NCI-H2196 treated with DMSO at 0.1 percent for 48 hours (cell line): ENCODE measurements at regions not wholly inside any gene's neighbourhood (a gene's known extent, or its start where the extent isn't known, plus 50 kb on each side); places are given as distances from the start of the nearest gene placed in this dataset.
A peak's percentile ranks its signal among the peaks of the same experiment; 100 is the strongest.

Experiments used
- DNase-seq: peaks from one replicate; lab custom pipeline; 2025; ENCODE audit not compliant: unreplicated experiment; lab: John Stamatoyannopoulos, UW

DNA sequence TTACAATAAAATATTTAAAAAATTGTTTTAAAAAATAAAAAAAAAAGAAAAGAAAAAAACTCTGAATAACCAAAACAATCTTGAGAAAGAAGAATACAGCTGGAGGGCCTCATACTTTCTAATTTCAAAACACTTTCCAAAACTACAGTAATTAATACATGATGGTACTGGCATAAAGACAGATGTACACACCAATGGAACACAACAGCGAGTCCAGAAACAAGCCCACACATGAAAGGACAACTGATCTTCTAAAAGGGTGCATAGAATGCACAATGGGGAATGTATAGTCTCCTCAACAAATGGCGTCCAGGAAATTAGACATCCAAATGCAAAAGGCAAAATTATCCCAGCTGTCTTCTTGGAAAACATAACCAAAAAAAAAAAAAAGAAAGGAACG, 99.6 kb downstream of the LURAP1L start:
- DNase-seq = no peak

DNA sequence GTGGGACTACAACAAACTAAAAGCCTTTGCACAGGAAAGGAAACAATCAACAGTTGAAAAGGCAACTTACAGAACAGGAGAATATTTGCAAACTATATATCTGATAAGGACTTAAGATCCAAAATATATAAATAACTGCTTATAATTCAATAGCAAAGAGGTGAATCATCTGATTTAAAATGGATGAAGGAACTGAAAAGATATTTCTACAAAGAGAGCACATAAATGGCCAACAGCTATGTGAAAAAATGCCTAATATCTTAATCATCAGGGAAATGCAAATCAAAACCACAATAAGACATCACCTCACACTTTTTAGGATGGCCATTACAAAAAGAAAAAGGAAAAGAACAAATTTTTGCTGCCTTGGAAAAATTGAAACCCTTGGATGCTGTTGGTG, 100.4 kb downstream of the LURAP1L start:
- no peak for DNase-seq

GRCh38 chr9:12876872-12877271, 102.1 kb downstream of the LURAP1L start:
- DNase-seq = no peak

DNA sequence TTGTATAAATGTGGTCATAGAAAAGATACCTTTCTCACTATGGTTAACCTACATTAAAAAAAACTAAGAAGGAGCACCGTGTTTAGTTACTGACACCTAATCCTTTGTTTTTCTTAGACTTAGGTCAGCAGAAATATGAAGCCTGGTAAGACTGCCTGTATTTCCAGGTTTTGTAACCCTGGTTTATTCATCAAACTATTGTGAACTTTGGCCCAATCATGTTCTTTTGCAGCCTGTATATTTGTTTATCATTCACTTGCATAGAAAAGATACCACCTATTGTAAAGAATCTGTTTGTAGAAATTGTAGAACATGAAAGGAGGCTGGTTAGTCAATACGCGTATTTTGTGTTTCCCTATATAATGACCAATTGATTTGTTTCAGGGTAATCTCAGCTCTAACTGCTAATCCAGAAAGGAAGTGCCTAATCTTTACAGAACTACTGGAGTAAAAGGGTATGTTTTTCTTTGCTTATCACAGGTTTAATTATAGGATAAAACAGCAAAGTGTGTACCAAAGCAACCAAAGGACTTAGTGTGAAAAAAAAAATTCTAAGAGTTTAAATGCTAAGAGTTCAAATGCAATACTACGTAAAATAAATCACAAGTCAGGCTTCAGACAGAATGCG, 103.6 kb downstream of the LURAP1L start:
- peak; percentile 20 for DNase-seq

DNA sequence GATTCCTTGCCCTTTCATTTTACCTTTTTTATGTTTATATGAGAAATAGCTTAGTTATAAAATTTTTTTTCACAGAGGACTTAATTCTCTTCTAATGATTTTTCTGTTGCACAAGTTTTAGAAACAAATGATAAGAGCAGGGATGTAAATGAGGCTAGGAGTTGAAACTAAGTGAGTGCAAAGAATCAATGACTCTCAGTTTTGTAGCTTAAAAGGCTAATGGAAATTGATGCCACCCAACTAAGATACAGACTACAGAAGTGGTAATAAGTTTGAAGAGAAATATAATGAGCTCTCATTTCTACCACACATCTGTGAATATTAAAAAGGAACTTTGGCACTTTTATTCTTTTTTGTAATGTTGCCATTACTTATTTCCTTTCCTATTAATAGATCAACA, 105.1 kb downstream of the LURAP1L start:
- DNase-seq = no peak

- DNase-seq = no peak
Observed at GRCh38 chr9:12880406-12881015, 105.7 kb downstream of the LURAP1L start.

GRCh38 chr9:12882430-12882829, 107.6 kb downstream of the LURAP1L start:
- no peak for DNase-seq

- DNase-seq = peak; percentile 57
Observed at GRCh38 chr9:12884736-12885395, 110.0 kb downstream of the LURAP1L start.

DNA sequence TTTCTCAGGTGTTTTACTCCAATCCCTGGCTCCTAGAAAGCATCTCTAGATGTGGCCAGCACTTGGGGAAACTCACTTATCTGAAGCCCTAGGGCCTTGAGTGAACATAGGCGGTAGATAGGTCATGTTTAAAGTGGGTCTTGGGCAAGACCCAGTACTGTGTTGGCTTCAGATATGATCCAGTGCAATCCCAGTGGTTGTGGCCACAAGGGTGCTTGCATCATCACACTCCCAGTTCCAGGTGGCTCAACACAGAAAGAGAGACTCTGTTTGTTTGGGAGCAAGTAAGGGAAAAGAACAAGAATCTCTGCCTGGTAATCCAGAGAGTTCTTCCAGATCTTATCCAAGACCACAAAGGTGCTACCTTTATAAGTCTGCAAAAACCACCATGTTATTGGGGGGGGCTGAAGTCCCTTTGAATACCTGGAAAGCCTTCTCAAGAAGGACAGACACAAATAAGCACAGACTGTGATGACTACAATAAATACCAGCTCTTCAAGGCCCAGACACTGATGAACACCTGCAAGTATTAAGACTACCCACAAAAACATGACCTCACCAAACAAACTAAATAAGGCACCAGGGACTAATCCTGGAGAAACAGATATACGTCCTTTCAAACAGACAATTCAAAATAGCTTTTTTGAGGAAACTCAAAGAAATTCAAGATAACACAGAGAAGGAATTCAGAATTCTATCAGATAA, 114.7 kb downstream of the LURAP1L start:
- no peak for DNase-seq

- no peak for DNase-seq
Observed at GRCh38 chr9:12891588-12891987, 116.8 kb downstream of the LURAP1L start.

DNA sequence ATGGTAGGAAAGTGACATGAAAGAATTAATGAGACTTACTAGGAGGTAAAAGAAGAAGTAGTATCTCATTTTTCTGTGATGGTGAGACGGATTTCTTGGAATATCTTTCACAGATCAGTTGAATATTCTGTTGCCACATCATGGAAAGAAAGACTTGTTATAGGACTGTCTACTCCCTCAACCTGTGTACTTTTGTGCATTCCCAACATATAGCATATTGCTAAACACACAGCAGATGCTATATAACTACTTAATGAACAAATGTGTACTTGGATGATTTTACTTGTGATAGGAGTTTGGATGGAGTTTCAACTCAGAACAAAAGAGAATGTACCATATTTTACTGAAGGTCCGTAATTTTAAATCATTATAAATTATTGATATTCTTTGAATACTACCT, 128.5 kb downstream of the LURAP1L start:
- DNase-seq = no peak

GRCh38 chr9:12904261-12905000, 129.6 kb downstream of the LURAP1L start:
- no peak for DNase-seq

- DNase-seq = no peak
Observed at GRCh38 chr9:12906646-12907045, 131.8 kb downstream of the LURAP1L start.

- no peak for DNase-seq
Observed at GRCh38 chr9:12908895-12909294, 134.1 kb downstream of the LURAP1L start.

- no peak for DNase-seq
Observed at GRCh38 chr9:12915366-12915954, 140.6 kb downstream of the LURAP1L start.

DNA sequence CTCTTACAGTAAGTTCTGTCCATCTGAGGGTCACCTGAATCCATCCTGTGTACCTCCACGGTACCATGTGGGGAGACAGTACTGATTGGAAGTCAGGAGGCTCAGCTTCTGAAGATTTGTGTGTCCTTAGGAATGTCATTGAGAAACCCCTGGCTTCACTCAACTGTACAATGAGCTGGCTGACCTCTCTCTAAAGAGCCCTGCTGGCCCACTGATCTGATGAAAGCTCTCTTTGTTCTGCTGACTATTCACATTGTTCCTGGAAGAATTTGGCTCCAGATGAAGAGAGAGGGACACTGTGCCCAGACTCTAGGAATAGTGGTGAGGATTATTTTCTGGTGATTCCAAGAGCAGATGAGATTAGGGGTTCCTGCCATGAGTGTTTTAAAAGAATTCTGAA, 141.2 kb downstream of the LURAP1L start:
- DNase-seq = no peak

- DNase-seq = no peak
Observed at GRCh38 chr9:12920437-12920836, 145.6 kb downstream of the LURAP1L start.

DNA sequence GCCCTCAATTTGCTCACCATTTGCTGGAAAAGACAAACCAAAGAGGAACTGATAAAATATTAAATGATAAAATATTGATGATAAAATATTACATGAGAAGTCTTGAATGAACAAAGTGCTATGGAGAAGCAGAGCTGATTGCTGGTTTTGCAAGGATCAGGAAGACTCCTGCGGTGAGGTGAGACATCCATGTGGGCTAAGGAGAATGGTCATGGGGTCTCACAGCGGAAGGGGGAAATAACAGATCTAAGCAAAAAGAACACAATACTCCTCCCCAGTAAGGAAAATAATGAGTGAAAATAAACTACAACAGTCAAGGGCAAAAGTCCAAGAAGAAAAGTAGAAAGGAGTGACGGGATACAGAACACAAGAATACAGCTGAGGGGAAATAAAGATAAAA, 146.8 kb downstream of the LURAP1L start:
- DNase-seq = no peak

DNA sequence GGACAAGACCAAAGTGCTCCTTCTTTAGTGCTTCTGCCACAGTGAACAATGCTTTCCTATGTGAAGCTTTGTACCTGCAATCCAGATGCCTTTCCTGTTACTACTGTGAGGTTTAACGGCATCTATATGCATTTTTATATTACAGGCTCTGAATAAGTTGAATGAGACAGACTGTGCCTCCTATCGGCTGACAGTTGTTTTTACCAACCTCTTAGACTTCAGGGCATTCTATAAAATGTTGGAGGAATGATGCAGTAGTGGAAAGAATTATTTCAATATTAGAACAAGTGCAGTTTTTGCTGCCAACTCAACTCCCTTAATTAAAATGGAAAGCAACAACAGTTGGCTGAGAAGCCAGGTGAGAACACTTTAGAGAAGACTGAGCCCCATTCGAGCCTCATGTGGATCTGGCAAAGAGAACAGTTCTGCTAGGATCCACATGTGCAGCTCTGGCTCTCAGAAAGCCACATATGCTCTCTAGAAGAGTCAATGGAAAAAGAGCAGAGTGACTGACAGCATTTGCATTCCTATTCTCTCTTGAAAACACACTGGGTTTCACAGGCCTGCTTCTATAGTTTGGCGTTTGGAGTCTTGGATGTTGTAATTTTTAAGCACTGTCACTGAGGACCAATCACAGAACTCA, 147.5 kb downstream of the LURAP1L start:
- DNase-seq = no peak

DNA sequence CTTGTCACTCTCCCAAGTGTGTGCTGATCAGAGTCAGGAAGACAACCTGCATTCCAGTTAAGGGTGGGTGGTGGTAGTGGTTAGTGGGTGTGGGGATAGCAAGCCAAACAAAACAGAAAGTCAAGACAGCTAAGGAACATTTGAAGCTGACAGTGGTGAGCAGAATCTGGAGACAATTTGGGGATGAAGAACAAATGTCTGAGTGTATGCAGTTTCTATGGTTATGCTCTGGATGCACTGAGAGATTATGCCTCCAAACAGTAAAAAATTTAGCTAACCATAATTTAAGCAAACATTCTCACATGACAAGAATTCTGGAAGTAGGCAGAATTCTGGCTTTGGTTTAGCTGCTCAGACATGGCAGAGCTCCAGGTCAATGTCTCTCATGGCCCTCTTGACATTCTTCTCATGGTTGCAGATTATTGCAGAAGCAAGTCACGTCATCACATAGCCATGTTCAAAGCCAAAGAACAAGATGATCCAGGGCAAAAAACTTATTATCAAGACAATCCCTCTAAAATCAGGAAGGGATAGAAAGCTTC, 148.7 kb downstream of the LURAP1L start:
- peak; percentile 22 for DNase-seq
